ENCODE measurements at regions not wholly inside any gene's neighbourhood (a gene's known extent, or its start where the extent isn't known, plus 50 kb on each side); places are given as distances from the start of the nearest gene placed in this dataset.

DNA sequence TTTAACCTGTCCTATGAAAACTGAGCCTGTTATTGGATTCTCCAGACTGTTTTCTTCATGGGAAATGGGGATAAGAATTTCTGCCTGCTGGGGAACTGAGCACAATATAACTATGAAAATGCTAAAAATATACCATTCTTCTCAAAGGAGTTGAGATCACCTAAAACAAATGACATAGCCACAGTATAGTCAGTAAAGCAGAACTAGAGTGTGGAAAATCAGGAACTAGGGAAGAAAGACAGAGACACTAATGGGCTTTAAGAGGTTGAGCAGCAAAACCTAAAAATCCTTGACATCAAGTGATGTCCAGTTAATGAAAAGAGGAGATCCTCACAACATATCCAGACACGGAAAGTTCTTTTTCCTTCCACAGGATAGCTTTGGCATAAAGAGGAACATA is 215.7 kb upstream of the CST7 start:
- ATAC-seq (replicated peaks) = no peak
- DNase-seq = no peak
- no peaks in the 10 kb centered on the region for H3K4me1 Mint-ChIP-seq
- no peaks in the 10 kb centered on the region for H3K27me3 Mint-ChIP-seq
- H3K4me3 Mint-ChIP-seq = no peak overlapping the region
- H3K9me3 Mint-ChIP-seq = no peaks in the 10 kb centered on the region
- no peak overlapping the region for H3K27ac Mint-ChIP-seq
- H3K36me3 Mint-ChIP-seq = no peaks in the 10 kb centered on the region

DNA sequence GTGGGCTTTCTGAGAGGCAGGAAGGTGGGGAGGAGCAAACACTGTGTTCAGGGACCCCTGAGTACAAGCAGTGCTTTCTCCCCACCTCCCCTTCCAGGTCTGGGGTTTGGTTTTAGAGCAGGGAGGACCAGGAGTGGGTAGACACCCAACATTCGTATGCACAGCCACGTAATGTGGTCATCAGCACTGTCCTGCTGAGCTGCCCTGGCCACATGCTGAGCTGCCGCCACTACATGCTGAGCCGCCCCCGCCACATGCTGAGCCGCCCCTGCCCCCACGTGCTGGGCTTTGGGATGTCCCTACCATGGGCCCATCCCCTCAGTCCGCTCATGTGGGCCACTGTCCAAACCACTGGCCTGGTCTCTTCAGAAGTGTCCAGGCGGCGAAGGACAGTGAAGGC is 214.9 kb upstream of the CST7 start:
- H3K4me3 Mint-ChIP-seq = no peak overlapping the region
- H3K4me1 Mint-ChIP-seq = peaks cover 1 to 3% of the 10 kb centered on the region in 2 donors
- H3K27ac Mint-ChIP-seq = no peak overlapping the region
- H3K9me3 Mint-ChIP-seq = no peaks in the 10 kb centered on the region
- H3K27me3 Mint-ChIP-seq = no peaks in the 10 kb centered on the region
- H3K36me3 Mint-ChIP-seq = no peaks in the 10 kb centered on the region
- ATAC-seq (replicated peaks) = no peak
- DNase-seq = no peak

DNA sequence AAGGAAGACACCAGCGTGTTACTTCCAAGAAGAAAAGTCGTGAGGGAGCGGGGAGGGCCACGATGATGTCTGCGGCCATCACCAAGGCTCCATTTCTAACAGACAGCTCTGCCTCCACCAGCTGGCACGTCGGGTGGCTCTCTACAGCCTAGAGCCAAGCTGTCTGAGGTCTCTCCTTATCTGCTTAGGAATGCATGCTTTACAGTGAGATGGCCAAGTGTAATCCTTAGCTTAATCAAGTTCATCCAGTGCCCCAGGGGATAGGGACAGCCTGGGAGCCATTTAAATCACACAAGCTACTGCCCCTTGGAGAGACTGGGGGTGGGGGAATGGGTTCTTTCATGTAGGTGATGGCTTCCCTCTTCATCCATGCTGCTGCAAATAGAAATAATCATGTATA is 213.8 kb upstream of the CST7 start:
- no peaks in the 10 kb centered on the region for H3K9me3 Mint-ChIP-seq
- H3K36me3 Mint-ChIP-seq = no peaks in the 10 kb centered on the region
- H3K27me3 Mint-ChIP-seq = no peaks in the 10 kb centered on the region
- peak overlapping the region; percentile 5 for H3K27ac Mint-ChIP-seq
- no peak for DNase-seq
- peaks cover 2 to 9% of the 10 kb centered on the region in 2 donors for H3K4me1 Mint-ChIP-seq
- no peak for ATAC-seq (replicated peaks)
- H3K4me3 Mint-ChIP-seq = no peak overlapping the region

DNA sequence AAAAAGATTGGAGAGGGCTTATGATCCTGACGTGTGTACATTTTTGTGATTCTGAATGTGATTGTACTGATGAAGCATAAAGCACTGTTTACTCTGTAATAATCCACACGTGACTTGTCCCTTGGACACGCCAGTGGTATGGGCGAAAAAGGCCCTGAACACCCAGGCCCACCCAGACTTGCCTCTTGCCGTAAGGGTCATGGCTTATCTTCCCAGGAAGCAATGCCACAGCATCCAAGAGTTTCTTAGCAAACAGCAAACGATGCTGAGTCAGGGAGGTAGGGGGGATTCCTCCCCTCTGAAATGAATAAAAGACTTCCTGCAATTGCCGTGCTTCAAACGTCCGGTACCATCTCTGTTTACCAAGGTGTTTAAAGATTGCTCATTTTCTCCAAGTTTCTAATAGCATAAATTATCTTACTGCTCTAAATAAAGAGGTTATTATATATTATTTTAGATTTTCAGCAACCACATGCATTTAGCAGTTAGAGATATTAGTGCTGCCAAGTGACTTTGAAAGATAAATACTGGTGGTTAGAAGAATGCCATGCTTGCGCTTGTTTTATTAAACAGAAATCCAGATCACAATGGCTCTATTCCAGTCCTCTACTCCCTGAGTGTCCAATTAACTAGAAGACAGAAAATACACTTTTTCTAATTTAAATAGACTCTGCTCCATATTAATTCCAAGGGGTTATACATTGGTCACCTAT is 212.8 kb upstream of the CST7 start:
- Mint-ChIP-seq H3K4me3 (no peak overlapping the region), H3K4me1 (peaks cover 5 to 9% of the 10 kb centered on the region in 2 donors), H3K36me3 (no peaks in the 10 kb centered on the region), H3K27me3 (no peaks in the 10 kb centered on the region), H3K27ac (no peak overlapping the region), H3K9me3 (no peaks in the 10 kb centered on the region)
- no peak for DNase-seq
- no peak for ATAC-seq (replicated peaks)

DNA sequence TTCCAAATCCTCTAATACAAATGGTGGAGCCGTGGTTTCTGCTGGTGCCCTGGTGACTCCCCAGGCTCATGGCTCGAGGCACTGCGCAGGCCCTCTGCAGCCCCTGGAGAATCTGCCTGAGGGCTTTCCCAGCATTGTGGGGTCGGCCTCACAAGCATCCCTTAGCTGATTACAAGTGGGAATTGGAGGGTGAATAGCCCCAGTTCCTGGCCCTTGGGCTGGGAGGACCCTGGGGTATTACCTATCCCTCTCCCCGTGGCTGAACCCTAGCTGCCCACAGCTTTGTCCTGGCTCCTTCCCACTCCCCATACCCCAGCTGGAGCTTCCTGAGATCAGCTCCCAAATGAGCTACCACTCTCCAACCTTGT is 212.2 kb upstream of the CST7 start:
- peaks cover 7 to 9% of the 10 kb centered on the region in 2 donors for H3K4me1 Mint-ChIP-seq
- no peak overlapping the region for H3K27ac Mint-ChIP-seq
- H3K4me3 Mint-ChIP-seq = no peak overlapping the region
- ATAC-seq (replicated peaks) (no peak), DNase-seq (no peak)
- H3K27me3 Mint-ChIP-seq = no peaks in the 10 kb centered on the region
- no peaks in the 10 kb centered on the region for H3K36me3 Mint-ChIP-seq
- H3K9me3 Mint-ChIP-seq = no peaks in the 10 kb centered on the region

DNA sequence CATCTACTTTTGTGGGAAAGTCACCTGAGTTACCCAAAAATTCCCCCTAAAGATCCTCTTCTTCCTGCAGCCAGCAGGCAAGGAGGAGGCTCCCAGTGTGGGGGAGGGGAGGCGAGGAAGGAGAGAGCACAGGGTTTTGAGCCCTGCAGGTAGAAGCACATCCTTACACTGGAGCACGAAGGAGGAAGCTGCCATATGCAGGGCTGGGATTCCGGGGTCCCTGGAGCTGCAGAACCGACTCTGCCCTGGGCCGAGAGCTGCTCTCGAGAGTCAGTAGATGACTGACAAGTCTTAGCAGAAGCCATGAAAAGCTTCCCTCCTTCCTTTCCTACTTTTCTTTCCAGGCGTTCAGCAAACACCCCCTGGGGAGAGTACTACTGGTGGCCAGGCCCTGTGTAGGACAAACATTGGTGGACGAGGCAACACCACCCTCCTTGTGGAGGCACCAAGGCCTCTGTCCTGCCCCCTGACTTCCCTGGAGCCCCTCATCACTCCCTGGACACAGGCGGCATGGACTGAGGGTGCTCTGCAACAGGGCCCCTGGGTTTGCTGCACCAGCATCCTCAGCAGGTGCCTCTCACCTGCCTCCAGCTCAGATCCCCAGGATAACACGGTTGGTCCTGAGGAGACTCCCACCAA is 211.7 kb upstream of the CST7 start:
- H3K27me3 Mint-ChIP-seq = no peaks in the 10 kb centered on the region
- ATAC-seq (replicated peaks) = no peak
- H3K36me3 Mint-ChIP-seq = no peaks in the 10 kb centered on the region
- no peak for DNase-seq
- H3K9me3 Mint-ChIP-seq = no peaks in the 10 kb centered on the region
- H3K4me1 Mint-ChIP-seq = peaks cover 7 to 9% of the 10 kb centered on the region in 2 donors
- no peak overlapping the region for H3K27ac Mint-ChIP-seq
- no peak overlapping the region for H3K4me3 Mint-ChIP-seq

DNA sequence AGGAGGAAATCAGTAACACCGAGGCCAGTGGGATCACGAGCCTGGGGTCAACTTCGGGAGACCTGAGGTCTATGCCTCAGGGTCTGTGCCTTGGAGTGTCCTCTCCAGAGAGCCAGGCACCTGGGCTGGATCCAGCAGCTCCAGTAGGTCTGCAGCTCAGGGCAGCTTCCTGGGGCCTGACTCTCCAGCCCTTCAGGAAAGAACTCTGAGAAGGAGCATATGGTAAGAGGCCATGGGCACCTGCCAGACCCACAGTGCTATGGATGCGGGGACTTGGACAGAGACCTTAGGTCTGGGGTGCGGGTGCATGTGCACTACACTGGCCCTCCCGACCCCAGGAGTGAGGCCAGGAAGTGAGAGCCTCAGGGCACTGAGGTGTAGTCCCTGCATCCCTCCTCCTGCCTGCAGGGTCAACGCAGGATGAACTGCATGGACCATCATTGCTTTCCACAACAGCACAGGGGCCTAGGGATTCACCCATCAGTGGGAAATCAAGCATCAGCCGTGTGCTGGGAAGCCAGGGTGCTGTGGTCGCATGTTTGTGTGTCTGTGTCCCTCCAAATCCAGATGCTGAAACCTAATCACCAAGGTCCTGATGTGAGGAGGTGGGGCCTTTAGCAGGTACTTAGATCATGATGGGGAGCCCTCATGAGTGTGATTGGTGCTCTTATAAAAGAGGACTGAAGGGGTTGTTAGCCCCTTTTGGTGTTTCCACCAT is 210.9 kb upstream of the CST7 start:
- Mint-ChIP-seq H3K27ac (no peak overlapping the region), H3K9me3 (no peaks in the 10 kb centered on the region)
- ATAC-seq (replicated peaks) = no peak

DNA sequence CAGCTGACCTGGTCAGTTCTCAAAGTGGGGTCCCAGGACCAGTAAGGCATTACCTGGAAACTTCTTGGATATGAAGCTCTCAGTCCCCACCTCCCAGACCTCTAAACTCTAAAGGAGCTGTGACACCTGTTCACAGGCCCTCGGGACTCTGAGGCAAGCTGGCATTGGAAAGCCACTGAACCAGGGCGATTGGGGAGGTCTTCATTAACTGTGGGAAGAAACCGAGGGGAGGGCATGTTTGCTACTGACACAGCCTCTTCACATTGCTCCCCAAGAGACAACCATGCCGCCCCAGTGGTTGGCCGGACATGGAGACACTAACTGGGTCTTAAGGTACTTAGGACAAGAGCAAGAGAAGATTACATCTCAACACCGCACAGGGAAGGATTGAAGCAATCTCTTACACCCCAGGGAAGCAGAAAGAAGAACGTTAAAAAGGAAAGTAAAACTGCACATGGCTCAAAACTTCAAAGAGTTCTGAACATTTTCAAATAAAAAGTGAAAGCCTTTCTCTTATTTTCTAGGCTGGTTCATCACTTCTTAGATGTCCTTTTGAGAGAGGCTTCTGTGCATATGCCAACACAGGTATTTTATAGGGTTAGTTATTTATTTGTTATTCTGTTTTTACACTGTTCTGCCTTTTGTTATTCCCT is 210.0 kb upstream of the CST7 start:
- peaks cover 7 to 9% of the 10 kb centered on the region in 2 donors for H3K4me1 Mint-ChIP-seq
- H3K4me3 Mint-ChIP-seq = peak overlapping the region; percentile 40 to 57
- H3K36me3 Mint-ChIP-seq = no peaks in the 10 kb centered on the region
- H3K27ac Mint-ChIP-seq = no peak overlapping the region
- no peak for DNase-seq
- ATAC-seq (replicated peaks) = peak; percentile 29 to 34
- no peaks in the 10 kb centered on the region for H3K27me3 Mint-ChIP-seq
- no peaks in the 10 kb centered on the region for H3K9me3 Mint-ChIP-seq

More for the DNA sequence above, 210.9 kb upstream of the CST7 start:
- DNase-seq = no peak
- H3K4me1 Mint-ChIP-seq = peaks cover 7 to 9% of the 10 kb centered on the region in 2 donors
- H3K27me3 Mint-ChIP-seq = no peaks in the 10 kb centered on the region
- H3K4me3 Mint-ChIP-seq = no peak overlapping the region
- H3K36me3 Mint-ChIP-seq = no peaks in the 10 kb centered on the region

DNA sequence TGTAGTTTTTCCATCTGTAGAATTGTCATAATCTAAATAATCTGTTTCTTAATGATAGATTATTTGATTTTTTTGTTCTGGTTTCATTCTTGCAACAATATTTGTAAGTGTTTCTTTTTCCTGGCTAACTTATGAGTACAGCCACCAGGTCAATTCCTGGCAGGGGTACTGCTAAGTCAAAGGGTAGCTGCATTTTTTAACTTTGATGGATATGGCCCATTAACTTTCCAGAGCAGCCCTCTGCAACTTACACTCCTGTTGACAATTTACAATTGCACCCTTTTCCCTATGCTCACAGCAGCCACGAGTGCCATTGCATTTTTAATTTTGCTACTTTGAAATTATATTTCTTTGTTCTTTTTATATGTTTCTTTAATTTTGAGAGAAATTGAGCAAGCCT is 209.3 kb upstream of the CST7 start:
- no peaks in the 10 kb centered on the region for H3K27me3 Mint-ChIP-seq
- H3K36me3 Mint-ChIP-seq = no peaks in the 10 kb centered on the region
- peak overlapping the region in 1 of 2 donors; percentile 57 for H3K4me3 Mint-ChIP-seq
- H3K9me3 Mint-ChIP-seq = no peaks in the 10 kb centered on the region
- DNase-seq = no peak
- no peak for ATAC-seq (replicated peaks)
- H3K27ac Mint-ChIP-seq = no peak overlapping the region
- peaks cover 7 to 9% of the 10 kb centered on the region in 2 donors for H3K4me1 Mint-ChIP-seq

DNA sequence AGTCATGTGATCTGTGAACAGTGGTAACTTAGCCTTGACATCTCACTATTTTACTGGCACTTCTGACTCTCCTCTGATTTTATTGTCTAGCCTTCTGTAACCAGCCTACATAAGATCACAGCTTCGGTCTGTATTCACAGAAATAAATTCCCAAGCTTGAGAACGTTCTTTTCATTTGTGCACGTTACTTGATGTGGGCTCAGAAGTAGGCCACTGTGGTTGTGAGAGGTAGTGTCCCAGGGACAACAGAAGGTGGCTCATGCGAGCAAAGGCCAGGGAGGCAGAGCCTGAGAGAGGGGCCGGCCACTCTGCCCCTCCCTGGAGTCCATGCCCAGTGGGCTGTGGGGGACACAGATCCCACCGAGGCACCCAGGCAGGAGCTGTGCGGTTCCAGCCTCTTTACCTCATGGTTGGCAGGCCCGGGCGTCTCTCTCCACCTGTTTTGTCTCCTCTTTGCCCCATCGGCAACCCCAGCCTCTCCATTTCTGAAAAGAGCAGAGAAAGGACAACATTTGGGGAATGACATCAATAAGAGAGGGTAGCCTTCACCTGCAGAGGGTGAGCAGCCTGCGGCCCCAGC is 207.5 kb upstream of the CST7 start:
- no peaks in the 10 kb centered on the region for H3K36me3 Mint-ChIP-seq
- peaks cover 9 to 16% of the 10 kb centered on the region in 2 donors for H3K4me1 Mint-ChIP-seq
- H3K27me3 Mint-ChIP-seq = no peaks in the 10 kb centered on the region
- no peak overlapping the region for H3K27ac Mint-ChIP-seq
- no peaks in the 10 kb centered on the region for H3K9me3 Mint-ChIP-seq
- no peak overlapping the region for H3K4me3 Mint-ChIP-seq
- no peak for DNase-seq
- no peak for ATAC-seq (replicated peaks)

DNA sequence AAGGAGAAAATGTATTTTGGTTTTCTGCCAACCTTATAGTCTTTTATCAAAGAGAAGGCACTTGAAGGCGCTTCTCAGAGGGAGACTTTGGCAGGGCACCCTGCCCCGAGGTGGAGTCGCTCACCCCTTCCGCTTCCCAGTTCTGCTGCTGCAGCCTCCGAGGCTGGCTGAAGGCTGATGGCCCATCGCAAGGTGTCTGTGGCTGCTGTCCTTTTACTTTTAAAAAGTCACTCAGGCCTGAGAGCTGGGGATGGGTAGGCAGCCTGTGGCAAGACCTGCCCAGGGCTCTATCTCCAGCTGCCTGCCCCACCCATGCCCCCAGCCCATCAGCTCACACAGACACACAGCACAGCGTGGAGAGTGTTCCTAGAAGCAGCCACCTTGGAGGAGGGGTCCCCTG is 206.6 kb upstream of the CST7 start:
- Mint-ChIP-seq H3K4me3 (no peak overlapping the region), H3K27me3 (no peaks in the 10 kb centered on the region)

DNA sequence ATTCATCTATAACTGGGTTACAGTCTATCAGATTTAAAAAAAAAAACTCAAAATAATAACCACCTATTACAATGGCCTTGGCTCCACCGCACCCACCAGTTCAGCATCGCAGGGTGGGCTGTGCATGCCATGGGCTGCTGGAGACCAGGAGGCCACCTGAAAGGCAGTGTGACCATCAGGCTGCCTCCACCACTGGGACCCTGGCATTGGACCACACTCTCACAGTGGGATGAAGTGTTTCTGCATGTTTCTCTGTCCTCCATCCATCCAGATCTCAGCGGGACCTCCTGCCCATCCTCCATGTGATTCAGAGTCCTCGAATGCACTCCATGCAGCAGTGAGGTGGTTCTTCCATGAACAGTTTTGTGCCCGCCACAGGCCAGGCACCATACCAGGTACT is 206.1 kb upstream of the CST7 start:
- H3K36me3 Mint-ChIP-seq = no peaks in the 10 kb centered on the region

More for the DNA sequence above, 206.6 kb upstream of the CST7 start:
- peaks cover 9 to 16% of the 10 kb centered on the region in 2 donors for H3K4me1 Mint-ChIP-seq
- DNase-seq (no peak), ATAC-seq (replicated peaks) (no peak)
- no peaks in the 10 kb centered on the region for H3K36me3 Mint-ChIP-seq
- no peaks in the 10 kb centered on the region for H3K9me3 Mint-ChIP-seq
- no peak overlapping the region for H3K27ac Mint-ChIP-seq

DNA sequence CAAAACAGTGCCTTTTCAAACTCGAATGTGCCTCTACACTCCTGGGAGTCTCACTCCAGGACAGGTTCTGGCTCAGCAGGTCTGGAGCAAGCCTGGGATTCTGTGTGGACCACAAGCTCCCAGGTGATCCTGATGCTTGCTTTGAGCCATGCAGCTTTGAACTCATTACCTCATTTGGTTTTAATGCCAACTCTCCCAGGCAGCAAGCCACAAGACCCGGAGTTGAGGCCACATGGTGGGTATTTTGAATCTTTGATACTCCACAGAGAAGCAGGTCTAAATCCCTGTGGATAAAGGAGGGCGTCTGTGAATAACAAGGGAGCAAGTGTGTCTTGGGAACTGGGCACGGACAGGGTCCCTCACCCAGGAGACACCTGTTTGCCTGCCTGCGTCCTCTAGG is 205.4 kb upstream of the CST7 start:
- no peak overlapping the region for H3K27ac Mint-ChIP-seq
- DNase-seq (no peak), ATAC-seq (replicated peaks) (no peak)
- H3K36me3 Mint-ChIP-seq = no peaks in the 10 kb centered on the region
- no peaks in the 10 kb centered on the region for H3K9me3 Mint-ChIP-seq
- H3K27me3 Mint-ChIP-seq = no peaks in the 10 kb centered on the region
- peaks cover 9 to 16% of the 10 kb centered on the region in 2 donors for H3K4me1 Mint-ChIP-seq
- H3K4me3 Mint-ChIP-seq = no peak overlapping the region

More for the DNA sequence above, 206.1 kb upstream of the CST7 start:
- DNase-seq (no peak), ATAC-seq (replicated peaks) (no peak)
- Mint-ChIP-seq H3K27ac (no peak overlapping the region), H3K9me3 (no peaks in the 10 kb centered on the region), H3K4me1 (peaks cover 9 to 16% of the 10 kb centered on the region in 2 donors), H3K27me3 (no peaks in the 10 kb centered on the region), H3K4me3 (no peak overlapping the region)

DNA sequence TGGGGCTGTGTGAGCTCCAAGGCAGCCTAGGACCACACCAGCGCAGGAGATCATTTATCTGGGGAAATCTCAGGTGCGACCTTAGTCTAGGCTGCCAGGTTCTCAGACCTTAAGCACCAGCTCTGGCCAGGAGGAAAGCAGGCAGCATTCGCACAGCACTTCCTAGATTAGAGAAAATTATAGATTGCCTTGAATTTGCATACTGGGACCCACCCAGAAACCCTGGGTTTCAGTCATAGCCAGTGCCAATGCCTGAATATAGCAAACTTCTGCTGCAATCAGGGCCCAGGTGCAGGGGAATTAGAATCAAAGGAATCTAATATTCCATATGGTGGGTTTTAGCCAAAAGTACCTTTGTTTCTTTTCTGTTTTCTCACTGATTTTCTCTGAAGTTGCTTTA is 204.3 kb upstream of the CST7 start:
- Mint-ChIP-seq H3K27ac (no peak overlapping the region), H3K4me1 (peaks cover 7% of the 10 kb centered on the region in 2 donors), H3K27me3 (no peaks in the 10 kb centered on the region), H3K4me3 (no peak overlapping the region), H3K36me3 (no peaks in the 10 kb centered on the region), H3K9me3 (no peaks in the 10 kb centered on the region)
- ATAC-seq (replicated peaks) (no peak), DNase-seq (no peak)
